GM21526 (cell line): ENCODE measurements at regions not wholly inside any gene's neighbourhood (a gene's known extent, or its start where the extent isn't known, plus 50 kb on each side); places are given as distances from the start of the nearest gene placed in this dataset.
"Not testable (repeated sequence)": the region's sequence is repeated elsewhere in the genome, so short reads cannot be mapped to it uniquely, and the experiment has no call there.

Source experiments
- ATAC-seq: cut with Tn5 transposase; IDR thresholded peaks from one replicate; pipeline ENCODE4 v1.9.1; 2021; ENCODE audit warnings: moderate library complexity; ENCODE audit not compliant: unreplicated experiment, low FRiP score

DNA sequence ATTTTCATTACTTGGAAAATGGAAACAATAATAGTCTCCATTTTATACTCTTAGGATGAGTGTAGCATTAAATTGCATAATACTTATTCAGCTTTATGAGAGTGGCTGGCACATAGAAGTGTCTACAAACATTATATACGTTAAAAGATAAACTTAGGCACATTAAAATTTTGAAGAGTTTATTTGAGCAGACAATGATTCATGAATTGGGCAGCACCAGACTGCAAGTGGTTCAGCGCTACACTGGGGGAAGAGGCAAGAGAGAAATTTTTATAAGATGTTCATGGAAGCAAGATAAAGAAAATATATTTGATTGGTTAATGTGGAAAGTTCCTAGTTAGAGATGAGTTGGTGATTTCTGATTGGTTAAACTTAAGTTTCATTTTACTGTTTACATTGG, 243.7 kb downstream of the RASEF start:
- ATAC-seq, result no peak

DNA sequence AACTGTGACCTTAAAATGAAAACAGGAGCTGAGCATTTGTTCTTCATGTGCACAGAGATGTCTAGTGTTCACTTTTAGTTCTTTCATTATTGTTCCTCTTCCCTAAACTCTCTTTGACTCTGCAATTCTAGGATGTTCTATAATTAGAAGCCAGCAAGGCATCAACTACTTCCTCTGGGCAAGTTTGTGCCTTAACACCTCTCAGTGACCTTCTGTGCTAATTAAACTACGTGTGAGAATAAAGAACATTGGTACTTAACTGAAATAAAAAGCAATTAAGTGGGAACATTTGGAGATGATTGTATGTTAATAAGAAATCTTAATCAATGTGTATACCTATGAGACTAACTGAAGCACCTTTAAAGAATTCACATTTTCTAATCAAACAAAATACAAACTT, 242.8 kb downstream of the RASEF start:
- no peak for ATAC-seq

DNA sequence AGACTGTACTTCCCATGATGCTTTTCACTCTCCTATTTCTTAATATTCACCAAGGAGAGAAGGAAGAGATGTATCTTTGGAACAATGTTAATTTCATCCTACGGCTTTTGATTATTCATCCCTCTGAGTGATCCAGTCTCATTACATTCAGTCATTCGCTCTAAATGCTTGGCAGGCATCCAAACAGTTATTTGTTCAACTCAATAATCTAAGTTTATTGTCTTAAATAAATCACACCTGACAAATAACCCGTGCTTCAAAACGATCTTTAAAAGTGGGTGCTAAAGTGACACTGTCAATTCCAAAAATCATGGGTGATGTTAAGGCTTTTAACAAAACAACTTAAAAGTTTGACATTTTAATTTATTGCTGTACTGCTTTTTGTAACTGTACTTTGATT, 233.1 kb downstream of the RASEF start:
- no peak for ATAC-seq

DNA sequence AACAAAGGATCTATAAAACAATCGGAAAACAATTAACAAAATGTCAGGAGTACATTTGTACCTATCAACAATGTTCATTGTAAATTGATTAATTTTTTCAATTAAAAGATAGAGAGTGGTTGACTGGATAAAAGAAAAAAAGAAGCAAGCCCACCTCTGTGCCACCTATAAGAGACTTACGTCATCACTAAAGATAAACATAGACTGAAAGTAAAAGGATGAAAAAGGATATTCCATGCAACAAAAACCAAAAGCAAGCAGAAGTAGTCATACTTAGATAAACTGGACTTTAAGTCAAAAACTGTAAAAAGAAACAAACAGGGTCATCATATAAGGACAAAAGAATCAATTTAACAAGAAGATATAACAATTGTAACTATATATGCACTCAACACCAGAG, 197.4 kb downstream of the RASEF start:
- no peak for ATAC-seq

DNA sequence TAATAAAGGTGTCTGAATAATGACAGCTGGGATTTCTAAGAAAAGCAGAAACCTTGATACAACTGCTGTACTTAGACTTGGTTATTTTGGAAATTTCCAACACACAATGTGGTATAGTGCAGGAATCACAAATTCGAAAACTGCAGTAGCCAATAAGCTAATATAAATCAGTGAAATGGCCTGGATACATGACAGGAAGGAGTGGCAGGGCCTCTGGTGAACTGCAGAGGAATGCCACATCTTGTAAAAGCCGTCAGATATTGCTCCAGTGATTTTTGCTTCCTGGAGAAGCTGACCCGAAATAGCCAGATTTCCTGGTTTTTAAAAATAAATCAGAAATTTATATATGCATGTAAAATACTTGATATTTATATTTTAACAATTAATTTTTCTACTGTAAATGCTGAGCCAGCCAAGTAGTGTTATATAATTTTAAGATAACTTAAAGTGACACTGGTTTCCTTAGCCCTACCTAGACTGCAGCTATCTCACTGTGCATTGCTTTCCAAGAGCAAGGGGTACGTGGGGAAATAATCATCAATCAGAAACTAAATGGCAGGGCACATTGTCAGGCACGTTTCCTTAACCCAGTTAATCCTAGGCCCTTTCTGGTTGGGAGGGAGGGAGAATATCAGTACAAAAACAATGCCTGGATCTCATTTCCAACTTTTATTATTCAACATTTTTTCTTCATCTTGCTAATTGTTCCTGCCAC, 182.4 kb downstream of the RASEF start:
- ATAC-seq, result no peak

DNA sequence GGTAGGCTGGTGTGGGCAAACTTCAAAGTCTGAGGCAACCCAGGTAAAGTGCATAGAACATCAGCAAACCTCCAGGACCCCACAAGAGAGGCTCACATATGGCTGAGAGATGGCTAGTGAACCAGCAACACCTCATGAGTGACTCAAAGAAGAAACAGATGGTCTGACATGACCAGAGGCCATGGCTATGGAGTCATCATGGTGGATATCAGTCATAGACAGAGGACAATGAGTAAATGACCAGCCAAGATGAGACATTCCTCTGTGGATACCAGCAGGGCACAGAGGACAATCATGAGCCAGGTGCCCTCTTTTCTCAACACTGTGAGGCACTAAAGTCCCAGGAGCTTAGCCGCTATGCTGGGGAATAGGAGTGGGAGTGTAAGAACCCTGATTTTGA, 180.8 kb downstream of the RASEF start:
- no peak for ATAC-seq

DNA sequence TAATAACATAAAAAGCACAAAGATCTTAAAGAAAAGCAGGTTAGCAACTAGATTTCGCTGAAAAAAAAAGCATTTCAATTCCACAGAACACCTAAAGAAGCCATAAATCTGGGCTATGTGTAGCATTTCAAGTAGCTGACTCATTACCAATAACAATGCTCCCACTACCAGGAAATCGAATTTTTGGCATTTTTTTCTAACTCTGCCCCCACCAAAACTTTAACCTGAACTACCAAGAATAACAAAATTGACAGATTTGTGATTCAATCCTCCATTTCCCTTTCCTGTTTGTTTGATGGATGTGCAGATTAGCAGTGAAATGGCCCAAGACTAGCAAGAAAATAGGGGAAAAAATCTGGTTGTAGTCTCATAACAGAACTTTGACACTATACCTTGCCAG, 180.2 kb downstream of the RASEF start:
- no peak for ATAC-seq

DNA sequence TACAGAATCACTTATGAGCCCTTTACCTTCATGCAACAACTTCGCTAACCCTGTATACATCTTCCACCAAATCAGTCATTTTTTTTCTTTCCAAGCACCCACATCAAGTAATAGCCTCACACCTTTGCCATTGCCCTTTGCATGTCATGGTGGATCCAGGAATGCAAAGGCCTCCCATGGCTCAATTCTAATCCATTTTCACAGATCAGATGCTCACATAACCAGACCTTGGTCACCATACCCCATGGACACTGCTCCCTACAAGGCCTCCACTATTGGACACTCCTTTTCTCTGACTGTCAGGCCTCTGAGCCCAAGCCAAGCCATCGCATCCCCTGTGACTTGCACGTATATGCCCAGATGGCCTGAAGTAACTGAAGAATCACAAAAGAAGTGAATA, 179.5 kb downstream of the RASEF start:
- ATAC-seq, result no peak

DNA sequence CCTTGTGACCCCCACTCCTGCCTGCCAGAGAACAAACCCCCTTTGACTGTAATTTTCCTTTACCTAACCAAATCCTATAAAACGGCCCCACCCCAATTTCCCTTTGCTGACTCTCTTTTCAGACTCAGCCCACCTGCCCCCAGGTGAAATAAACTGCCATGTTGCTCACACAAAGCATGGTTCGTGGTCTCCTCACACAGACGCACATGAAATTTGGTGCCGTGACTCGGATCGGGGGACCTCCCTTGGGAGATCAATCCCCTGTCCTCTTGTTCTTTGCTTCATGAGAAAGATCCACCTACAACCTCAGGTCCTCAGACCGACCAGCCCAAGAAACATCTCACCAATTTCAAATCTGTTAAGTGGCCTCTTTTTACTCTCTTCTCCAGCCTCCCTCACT, 179.0 kb downstream of the RASEF start:
- ATAC-seq, result not testable (repeated sequence)

DNA sequence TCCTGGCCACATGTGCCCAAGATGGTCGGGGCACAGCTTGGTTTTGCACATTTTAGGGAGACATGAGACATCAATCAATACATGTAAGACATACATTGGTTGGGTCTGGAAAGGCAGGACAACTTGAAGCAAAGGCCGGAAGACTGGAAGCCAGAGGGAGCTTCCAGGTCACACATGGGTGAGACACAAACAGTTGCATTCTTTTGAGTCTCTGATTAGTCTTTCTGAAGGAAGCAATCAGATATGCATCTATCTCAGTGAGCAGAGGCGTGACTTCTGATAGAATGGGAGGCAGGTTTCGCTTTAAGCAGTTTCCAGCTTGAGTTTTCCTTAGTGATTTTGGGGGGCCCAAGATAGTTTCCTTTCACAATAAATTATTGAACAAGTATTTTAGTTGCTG, 172.5 kb downstream of the RASEF start:
- ATAC-seq, result no peak

DNA sequence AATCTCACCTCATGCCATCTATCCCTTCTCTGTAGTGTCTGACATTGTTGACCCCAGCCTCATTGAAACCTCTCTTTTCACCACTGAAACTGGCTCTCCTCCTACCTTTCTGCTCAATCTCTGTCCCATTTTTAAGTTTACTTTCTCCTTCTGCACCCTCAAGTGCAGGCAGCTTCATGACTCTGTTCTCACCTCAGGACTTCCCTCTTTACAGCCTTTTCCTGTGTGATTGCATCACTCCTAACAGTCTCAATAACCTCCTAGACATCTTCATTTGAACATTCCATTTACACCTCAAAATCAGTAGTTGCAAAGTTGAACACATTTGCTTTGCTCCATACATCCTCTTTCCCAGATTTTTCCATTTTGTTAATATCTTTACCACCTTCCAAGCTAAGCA, 172.1 kb downstream of the RASEF start:
- no peak for ATAC-seq

DNA sequence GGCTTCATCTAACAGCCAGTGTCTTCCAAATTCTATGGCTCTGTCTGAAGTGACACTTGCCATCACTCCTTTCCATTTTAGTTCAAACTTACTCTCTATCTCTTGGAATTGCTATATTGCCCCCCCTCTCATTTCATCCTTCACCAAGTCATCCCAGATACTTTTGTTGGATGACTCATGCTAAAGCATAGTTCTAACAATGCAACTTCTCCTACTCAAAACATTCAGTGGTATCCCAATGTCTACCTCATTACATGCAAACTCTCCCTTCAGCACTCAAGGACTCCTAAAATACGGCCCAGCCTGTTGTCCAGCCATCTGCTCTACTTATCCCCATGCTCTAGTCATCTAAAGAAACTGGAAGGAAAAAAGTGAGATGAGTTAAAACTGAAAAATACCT, 171.6 kb downstream of the RASEF start:
- no peak for ATAC-seq

DNA sequence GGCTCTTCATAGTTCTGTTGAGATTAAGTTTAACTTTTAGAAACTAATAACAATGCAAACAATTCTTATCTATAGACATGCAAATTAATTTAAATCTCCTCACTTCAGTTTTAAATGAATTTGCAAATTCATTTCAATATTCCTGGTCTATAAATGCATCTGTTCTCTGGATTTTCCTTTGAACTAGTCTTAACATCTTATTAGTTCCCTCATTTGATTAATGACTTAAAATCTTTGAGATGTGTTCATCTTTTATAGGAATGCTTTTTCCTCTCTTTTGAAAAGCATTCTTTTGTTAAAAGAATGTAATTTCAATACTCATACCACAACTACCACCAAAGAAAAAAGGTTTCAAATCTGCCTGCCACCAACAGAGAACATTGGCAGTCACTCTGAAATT, 169.4 kb downstream of the RASEF start:
- no peak for ATAC-seq

DNA sequence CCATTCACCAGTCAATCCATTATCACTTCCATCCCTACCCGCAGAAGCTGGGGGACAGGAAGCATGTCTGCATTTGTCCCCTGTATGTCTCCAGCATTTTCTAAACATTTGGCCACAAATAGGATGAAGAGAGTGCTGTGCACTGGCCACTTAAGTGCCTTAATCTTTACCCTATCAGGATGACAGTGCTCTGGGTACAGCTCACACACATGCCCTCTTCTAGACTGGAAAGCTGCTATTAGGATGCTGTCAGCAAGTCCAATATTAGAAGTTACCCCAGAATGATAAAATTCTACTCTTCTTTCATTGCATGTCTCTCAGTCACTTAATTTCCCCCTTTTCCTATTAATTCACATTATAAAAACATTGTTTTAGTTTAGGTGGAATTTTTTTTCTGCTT, 168.4 kb downstream of the RASEF start:
- ATAC-seq, result no peak

DNA sequence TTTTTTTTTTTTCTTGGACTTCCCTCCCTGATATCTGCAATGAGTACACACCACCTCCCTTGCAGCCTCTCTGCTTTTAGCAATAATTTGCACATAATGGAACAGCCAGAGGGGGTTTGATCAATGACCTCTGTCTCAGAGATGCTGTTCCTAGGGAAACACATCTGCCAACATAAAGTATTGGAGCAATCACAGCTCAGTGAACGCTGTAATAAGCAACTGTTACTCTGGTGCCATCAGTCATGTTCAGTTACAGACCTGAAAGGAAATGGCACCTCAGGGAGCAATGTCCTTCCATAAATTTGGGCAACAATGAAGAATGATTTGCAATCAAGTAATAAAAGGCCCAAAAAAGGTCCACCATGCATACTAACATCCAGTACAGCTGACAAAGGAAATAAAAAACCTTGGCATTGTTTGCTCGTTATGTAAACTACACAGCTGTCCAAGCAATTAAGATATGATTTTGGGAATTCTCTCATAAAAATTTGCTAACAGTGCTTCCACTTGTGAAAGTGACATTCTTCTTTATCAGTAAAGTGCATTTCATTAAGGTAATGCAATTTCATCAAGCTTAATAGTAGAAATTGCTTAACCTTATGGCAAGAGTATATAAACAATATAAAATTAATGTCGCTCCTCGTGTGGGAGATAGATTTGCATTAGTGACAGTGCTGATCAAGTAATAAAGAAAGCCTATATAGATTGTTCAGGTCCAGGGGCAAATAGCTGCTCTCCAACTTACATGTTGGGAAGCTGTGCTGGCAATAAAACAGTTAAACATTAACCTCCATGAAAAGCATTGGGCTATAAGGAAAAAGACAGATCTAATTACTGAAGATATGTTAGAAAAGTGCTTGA, 167.8 kb downstream of the RASEF start:
- ATAC-seq, result no peak

DNA sequence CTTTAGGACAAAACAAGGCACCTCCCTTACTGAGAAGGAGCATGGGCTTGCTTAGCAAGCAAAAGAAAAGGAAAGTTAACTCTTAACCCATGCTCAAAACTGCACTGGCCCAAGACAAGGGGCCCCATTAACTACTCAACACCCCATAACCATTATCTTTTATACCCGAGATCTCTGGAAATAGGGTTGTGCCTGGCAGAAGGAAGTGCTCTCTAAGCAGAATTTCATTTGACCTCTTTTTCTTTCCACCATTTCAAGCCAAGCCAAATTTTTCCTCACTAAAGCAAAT, 167.2 kb downstream of the RASEF start:
- ATAC-seq, result no peak

DNA sequence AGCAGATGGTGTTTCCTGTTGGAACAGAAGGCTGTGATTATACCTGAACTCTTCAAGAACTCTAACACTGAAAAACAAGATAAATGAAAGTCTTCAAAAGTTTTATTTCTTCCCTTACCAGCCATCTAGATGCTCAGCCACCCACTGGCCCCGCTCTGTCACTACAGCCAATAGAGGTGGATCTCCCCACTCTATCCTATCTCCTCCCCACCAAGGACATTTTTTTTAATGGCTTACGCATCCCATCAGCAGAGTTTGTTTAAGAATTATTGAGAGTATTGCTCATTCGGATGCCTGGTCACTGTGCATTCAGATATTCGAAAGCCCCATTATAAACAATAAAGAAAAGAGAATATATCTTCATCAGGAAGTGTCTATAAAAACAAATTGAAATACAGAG, 159.4 kb downstream of the RASEF start:
- ATAC-seq, result no peak

DNA sequence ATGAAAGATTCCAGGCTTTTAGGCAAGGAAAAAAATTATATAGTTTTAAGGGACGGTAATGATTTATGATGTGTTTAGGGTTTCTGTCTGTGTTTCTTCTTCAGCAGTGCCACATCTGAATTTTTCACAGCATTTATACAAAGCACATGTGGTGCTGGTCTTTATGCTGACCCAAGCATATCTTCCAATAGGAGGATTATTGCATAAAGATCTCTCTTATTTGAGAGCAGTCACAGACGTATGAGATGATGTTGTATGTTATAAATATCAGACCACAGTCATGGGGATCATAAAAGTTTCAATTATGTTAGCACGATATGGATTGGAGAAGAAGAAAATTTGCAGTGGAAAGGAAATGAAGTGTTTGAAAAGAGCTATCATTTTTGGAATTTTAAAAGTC, 150.9 kb downstream of the RASEF start:
- ATAC-seq, result no peak

DNA sequence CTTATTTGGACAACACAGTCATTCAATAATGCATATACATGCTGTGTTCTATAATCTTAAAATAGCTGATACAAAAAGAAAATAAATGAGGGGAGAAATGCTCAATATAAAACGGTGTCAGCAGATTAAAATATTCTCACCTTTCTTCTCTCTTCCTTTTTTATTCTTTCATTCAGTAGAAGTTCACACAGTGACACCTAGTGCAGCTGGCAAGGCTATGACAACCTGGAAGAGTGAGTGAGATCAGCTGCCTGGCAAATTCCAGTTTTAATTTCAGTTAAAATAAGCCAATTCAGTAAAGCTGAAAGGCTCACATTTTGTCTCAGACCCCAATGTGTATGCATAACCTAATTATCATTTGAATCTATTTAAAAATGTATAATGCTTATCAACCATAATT, 150.3 kb downstream of the RASEF start:
- ATAC-seq, result no peak

DNA sequence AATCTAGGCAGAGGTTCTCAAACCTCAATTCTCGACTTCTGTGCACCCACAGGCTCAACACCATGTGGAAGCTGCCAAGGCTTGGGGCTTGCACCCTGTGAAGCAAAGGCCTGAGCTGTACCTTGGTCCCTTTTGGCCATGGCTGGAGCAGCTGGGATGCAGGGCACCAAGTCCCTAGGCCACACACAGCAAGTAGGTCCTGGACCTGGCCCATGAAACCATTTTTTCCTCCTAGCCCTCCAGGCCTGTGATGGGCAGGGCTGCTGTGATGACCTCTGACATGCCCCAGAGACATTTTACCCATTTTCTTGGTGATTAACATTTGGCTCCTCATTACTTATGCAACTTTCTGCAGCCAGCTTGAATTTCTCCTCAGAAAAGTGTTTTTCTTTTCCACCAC, 146.7 kb downstream of the RASEF start:
- not testable (repeated sequence) for ATAC-seq

DNA sequence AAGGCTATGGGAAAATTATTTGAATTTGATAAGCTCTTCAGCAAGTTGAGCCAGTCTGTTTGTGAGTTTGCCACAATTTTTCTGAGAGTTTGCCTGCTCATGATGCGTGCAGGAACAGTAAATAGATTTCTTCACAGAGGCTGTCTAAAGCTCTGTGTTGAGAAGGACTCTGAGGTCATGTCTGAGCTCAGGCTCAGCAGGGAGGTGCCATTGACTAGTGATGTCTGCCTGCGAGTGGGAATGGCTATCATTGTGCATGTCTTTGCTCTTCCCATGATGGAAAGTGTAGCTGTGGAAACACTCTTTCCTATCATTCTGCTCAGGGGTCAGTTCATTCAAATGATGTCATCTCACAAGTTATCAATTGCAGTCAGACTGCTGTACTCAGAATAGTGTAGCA, 142.8 kb downstream of the RASEF start:
- ATAC-seq, result no peak

DNA sequence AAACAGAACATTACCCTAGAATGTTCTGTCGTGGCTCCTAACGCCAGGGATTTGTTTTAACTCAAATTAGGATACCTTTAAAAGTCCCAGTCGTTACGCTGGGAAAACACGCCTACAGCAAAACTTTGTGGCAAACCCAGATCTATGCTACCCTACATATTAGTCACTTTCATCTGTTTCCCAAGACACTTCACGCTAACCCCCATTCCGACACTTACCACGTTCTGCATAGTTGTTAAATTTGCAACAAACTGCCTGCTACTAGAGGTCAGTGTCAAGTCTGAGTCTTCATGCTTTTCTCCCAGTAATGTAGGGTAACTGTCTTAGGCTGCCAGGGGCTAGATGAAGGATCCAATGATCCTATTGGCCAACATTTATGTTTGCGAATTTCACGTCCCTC, 140.3 kb downstream of the RASEF start:
- ATAC-seq, result no peak
